NCI-H187 (cell line): ENCODE measurements at regions not wholly inside any gene's neighbourhood (a gene's known extent, or its start where the extent isn't known, plus 50 kb on each side); places are given as distances from the start of the nearest gene placed in this dataset.

Source experiments
- DNase-seq, 2 experiments: peaks; one replicate each; lab custom pipeline; 2025; lab: John Stamatoyannopoulos, UW

- DNase-seq, result peak; percentile 39 to 53
These were observed 203.7 kb downstream of the ABHD5 start for GRCh38 chr3:43894176-43895049.

GRCh38 chr3:43895573-43895972 lies 204.8 kb downstream of the ABHD5 start:
- DNase-seq, result no peak

GRCh38 chr3:43902415-43902814 lies 211.7 kb downstream of the ABHD5 start:
- no peak for DNase-seq

GRCh38 chr3:43905157-43905556 lies 214.4 kb downstream of the ABHD5 start:
- DNase-seq, result no peak

- no peak for DNase-seq
These were observed 216.2 kb downstream of the ABHD5 start for GRCh38 chr3:43906849-43907507.

GRCh38 chr3:43907508-43907858 lies 216.7 kb downstream of the ABHD5 start:
- no peak for DNase-seq

- no peak for DNase-seq
These were observed 217.7 kb downstream of the ABHD5 start for GRCh38 chr3:43908456-43908855.

- no peak for DNase-seq
These were observed 218.4 kb downstream of the ABHD5 start for GRCh38 chr3:43909149-43909548.

- DNase-seq, result no peak
These were observed 220.0 kb downstream of the ABHD5 start for GRCh38 chr3:43910750-43911149.

- DNase-seq, result no peak
These were observed 222.6 kb downstream of the ABHD5 start for GRCh38 chr3:43913036-43913948.

- no peak for DNase-seq
These were observed 223.5 kb downstream of the ABHD5 start for GRCh38 chr3:43914269-43914668.

- no peak for DNase-seq
These were observed 224.8 kb downstream of the ABHD5 start for GRCh38 chr3:43915546-43915945.

- DNase-seq, result no peak
These were observed 226.6 kb downstream of the ABHD5 start for GRCh38 chr3:43917361-43917760.

GRCh38 chr3:43919029-43919428 lies 228.3 kb downstream of the ABHD5 start:
- no peak for DNase-seq

- no peak for DNase-seq
These were observed 230.4 kb downstream of the ABHD5 start for GRCh38 chr3:43921056-43921648.

GRCh38 chr3:43922374-43922773 lies 231.6 kb downstream of the ABHD5 start:
- DNase-seq, result no peak

- DNase-seq, result peak in 1 of 2 experiments; percentile 16
These were observed 232.6 kb downstream of the ABHD5 start for GRCh38 chr3:43923104-43923882.

- no peak for DNase-seq
These were observed 235.3 kb downstream of the ABHD5 start for GRCh38 chr3:43926055-43926454.

- no peak for DNase-seq
These were observed 242.2 kb downstream of the ABHD5 start for GRCh38 chr3:43932921-43933320.

GRCh38 chr3:43948013-43948412 lies 257.3 kb downstream of the ABHD5 start:
- DNase-seq, result no peak

- no peak for DNase-seq
These were observed 258.9 kb downstream of the ABHD5 start for GRCh38 chr3:43949594-43949993.
